Smooth muscle cell (in vitro differentiated cells): ENCODE measurements at regions not wholly inside any gene's neighbourhood (a gene's known extent, or its start where the extent isn't known, plus 50 kb on each side); places are given as distances from the start of the nearest gene placed in this dataset.

ENCODE experiments used
- DNase-seq: peaks from one replicate; lab custom pipeline; 2025; ENCODE audit not compliant: unreplicated experiment; lab: John Stamatoyannopoulos, UW
- H2AFZ ChIP-seq: fragments of 200-600 bp; sonication (generic); 2 replicates; pipeline ENCODE4 v1.6.0; 2016; ENCODE audit warnings: antibody characterized with exemption, low read depth, mild to moderate bottlenecking
- H3F3A ChIP-seq: fragments of 200-600 bp; sonication (generic); 2 replicates; pipeline ENCODE4 v1.6.0; 2017; ENCODE audit warnings: antibody characterized with exemption, low read depth
- H3K27ac ChIP-seq: fragments of 200-600 bp; sonication (generic); 2 replicates; pipeline ENCODE4 v1.5.1; 2016; ENCODE audit warnings: low read depth, mild to moderate bottlenecking
- H3K27me3 ChIP-seq: fragments of 200-600 bp; sonication (generic); 2 replicates; pipeline ENCODE4 v1.6.1; 2016; ENCODE audit warnings: low read depth, mild to moderate bottlenecking
- H3K36me3 ChIP-seq: fragments of 200-600 bp; sonication (generic); 2 replicates; pipeline ENCODE4 v1.5.1; 2016; ENCODE audit warnings: low read depth
- H3K4me1 ChIP-seq: fragments of 200-600 bp; sonication (generic); 2 replicates; pipeline ENCODE4 v1.5.1; 2016; ENCODE audit warnings: low read depth
- H3K4me2 ChIP-seq: fragments of 200-600 bp; sonication (generic); 2 replicates; pipeline ENCODE4 v1.6.0; 2016; ENCODE audit warnings: mild to moderate bottlenecking
- H3K4me3 ChIP-seq: fragments of 200-600 bp; sonication (generic); 2 replicates; pipeline ENCODE4 v1.5.1; 2016; ENCODE audit warnings: mild to moderate bottlenecking
- H3K79me2 ChIP-seq: fragments of 200-600 bp; sonication (generic); 2 replicates; pipeline ENCODE4 v1.6.0; 2016; ENCODE audit warnings: low read depth, mild to moderate bottlenecking
- H3K9ac ChIP-seq: fragments of 200-600 bp; sonication (generic); 2 replicates; pipeline ENCODE4 v1.6.0; 2016; ENCODE audit warnings: low read depth
- H3K9me3 ChIP-seq: fragments of 200-600 bp; sonication (generic); replicated peaks from 2 replicates; pipeline ENCODE4 v1.5.1; 2016; ENCODE audit warnings: low read depth
- H4K20me1 ChIP-seq: fragments of 200-600 bp; sonication (generic); 2 replicates; pipeline ENCODE4 v1.6.0; 2016; ENCODE audit warnings: low read depth
- WGBS: methylation state at CpG from one replicate; pipeline ENCODE4 v1.1.7; 2016; ENCODE audit warnings: low lambda C conversion rate; 5-methylcytosine and 5-hydroxymethylcytosine counted together
- TF ChIP-seq, protein P1 (sequence below): fragments of 200-600 bp; sonication (generic); IDR thresholded peaks from 2 replicates; pipeline ENCODE4 v1.5.1; 2017; ENCODE audit warnings: borderline replicate concordance, mild to moderate bottlenecking, antibody characterized with exemption; ENCODE audit not compliant: insufficient read depth, poor library complexity, severe bottlenecking

DNA sequence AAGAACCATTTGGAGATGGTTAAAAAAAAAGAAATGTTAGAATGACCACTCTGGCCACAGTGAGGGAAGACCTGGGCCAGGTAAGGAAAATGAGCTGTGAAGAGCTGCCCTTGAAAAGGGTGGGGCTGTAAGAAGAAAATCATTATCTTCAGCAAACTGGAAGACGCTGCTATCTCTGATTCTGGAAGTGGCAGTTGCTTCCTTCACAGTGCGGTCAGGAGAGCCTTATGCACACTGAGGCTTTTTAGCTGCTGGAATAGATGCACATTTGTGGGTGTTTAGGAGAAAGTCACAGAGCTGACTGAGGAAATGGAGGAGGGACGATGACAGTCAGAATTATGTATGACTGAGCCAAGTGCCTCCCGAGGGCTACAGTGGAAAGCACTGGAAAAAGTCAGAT, 91.6 kb downstream of the TBX19 start:
- Histone ChIP-seq H4K20me1 (no peaks in the 10 kb centered on the region), H3K4me2 (no peak overlapping the region), H3K4me1 (no peaks in the 10 kb centered on the region), H3K4me3 (no peak overlapping the region), H3F3A (no peaks in the 10 kb centered on the region), H2AFZ (no peak overlapping the region), H3K27me3 (no peaks in the 10 kb centered on the region), H3K9me3 (no peaks in the 10 kb centered on the region), H3K79me2 (no peaks in the 10 kb centered on the region), H3K9ac (no peak overlapping the region), H3K27ac (no peak overlapping the region), H3K36me3 (no peaks in the 10 kb centered on the region)
- DNase-seq, result no peak
- TF ChIP-seq, protein P1, sequence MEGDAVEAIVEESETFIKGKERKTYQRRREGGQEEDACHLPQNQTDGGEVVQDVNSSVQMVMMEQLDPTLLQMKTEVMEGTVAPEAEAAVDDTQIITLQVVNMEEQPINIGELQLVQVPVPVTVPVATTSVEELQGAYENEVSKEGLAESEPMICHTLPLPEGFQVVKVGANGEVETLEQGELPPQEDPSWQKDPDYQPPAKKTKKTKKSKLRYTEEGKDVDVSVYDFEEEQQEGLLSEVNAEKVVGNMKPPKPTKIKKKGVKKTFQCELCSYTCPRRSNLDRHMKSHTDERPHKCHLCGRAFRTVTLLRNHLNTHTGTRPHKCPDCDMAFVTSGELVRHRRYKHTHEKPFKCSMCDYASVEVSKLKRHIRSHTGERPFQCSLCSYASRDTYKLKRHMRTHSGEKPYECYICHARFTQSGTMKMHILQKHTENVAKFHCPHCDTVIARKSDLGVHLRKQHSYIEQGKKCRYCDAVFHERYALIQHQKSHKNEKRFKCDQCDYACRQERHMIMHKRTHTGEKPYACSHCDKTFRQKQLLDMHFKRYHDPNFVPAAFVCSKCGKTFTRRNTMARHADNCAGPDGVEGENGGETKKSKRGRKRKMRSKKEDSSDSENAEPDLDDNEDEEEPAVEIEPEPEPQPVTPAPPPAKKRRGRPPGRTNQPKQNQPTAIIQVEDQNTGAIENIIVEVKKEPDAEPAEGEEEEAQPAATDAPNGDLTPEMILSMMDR, result no peak
- 34% methylated on average over 4 of the region's 4 CpGs for WGBS

DNA sequence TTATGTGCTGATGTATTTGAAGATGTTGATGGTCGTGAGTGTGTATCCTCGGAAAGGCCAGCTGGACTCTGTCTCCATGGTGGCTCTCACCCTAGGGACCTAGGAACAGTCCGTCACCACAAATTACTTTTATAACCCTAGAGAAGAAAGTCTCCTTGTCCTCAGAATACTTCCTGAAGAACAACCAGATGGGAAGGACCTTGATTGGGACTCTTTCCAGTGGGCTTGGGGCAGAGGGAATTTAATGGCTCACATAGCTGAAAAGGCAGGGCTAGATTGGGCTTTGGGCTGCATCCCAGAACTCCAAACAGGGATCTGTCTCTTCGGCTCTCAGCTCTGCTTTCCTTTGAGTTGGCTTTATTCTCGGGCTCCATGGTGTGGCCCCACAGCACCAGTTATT, 90.8 kb downstream of the TBX19 start:
- 97% methylated on average over 5 of the region's 5 CpGs for WGBS

DNA sequence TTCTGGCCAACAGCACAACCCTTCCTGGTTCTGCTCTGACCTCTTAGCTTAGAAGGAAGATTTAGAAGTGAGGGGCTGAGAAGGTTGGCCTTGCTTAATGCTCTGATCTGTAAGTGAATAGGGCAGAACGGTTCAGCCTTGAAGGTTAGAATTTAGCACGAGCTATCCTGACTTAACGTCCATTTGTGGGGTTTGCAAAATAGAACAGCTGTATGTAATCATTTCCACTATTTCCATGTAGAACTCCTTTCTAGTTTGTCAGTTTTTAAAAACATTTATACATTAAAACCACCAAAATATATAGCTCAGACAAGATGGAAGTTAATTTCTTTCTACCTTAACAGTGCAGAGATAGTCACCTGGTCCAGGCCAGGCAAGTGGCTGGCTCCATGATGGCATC, 89.9 kb downstream of the TBX19 start:
- no peak overlapping the region for H3K9ac ChIP-seq
- 93% methylated on average over 3 of the region's 3 CpGs for WGBS
- H3K36me3 ChIP-seq, result no peaks in the 10 kb centered on the region
- H4K20me1 ChIP-seq, result no peaks in the 10 kb centered on the region
- no peak for DNase-seq
- no peaks in the 10 kb centered on the region for H3K9me3 ChIP-seq
- H3K4me1 ChIP-seq, result no peaks in the 10 kb centered on the region
- TF ChIP-seq, protein P1, result no peak
- H3K4me3 ChIP-seq, result no peak overlapping the region
- no peaks in the 10 kb centered on the region for H3K79me2 ChIP-seq
- H3K4me2 ChIP-seq, result no peak overlapping the region
- H3K27me3 ChIP-seq, result no peaks in the 10 kb centered on the region
- H2AFZ ChIP-seq, result no peak overlapping the region
- H3K27ac ChIP-seq, result no peak overlapping the region
- H3F3A ChIP-seq, result no peaks in the 10 kb centered on the region

More for the DNA sequence above, 90.8 kb downstream of the TBX19 start:
- no peaks in the 10 kb centered on the region for H3F3A ChIP-seq
- TF ChIP-seq, protein P1, result no peak
- H3K4me1 ChIP-seq, result no peaks in the 10 kb centered on the region
- no peaks in the 10 kb centered on the region for H3K36me3 ChIP-seq
- no peak overlapping the region for H3K4me3 ChIP-seq
- no peak overlapping the region for H3K4me2 ChIP-seq
- H3K27me3 ChIP-seq, result no peaks in the 10 kb centered on the region
- no peak overlapping the region for H2AFZ ChIP-seq
- H3K27ac ChIP-seq, result no peak overlapping the region
- no peak for DNase-seq
- H3K9me3 ChIP-seq, result no peaks in the 10 kb centered on the region
- H4K20me1 ChIP-seq, result no peaks in the 10 kb centered on the region
- H3K9ac ChIP-seq, result no peak overlapping the region
- H3K79me2 ChIP-seq, result no peaks in the 10 kb centered on the region

DNA sequence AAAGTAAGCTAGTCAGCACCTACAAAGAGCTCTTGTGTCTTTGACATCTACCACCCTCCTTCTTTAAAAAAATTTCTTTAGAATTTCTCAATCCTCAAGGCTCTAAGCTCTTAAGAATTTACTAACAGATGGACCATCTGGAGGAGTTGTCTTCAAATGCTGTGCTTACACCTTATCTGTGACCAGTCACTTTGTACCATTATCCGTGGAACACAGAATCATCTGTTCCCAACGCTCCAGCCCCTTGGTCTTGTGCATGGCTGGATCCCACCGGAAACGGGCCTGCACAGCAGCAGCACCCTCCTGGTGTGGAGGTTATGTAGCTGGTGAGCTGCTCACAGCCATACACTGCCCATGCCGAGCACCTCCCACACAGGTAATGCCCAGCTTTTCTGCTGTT, 89.0 kb downstream of the TBX19 start:
- Histone ChIP-seq H3F3A (no peaks in the 10 kb centered on the region), H3K9ac (no peak overlapping the region), H3K4me3 (no peak overlapping the region), H3K27ac (no peak overlapping the region), H2AFZ (no peak overlapping the region), H3K79me2 (no peaks in the 10 kb centered on the region), H3K27me3 (no peaks in the 10 kb centered on the region), H3K9me3 (no peaks in the 10 kb centered on the region), H3K4me1 (no peaks in the 10 kb centered on the region), H3K36me3 (no peaks in the 10 kb centered on the region), H3K4me2 (no peak overlapping the region), H4K20me1 (no peaks in the 10 kb centered on the region)
- no peak for DNase-seq
- WGBS, result 92% methylated on average over 5 of the region's 5 CpGs
- TF ChIP-seq, protein P1, result no peak
